ENCODE measurements at regions not wholly inside any gene's neighbourhood (a gene's known extent, or its start where the extent isn't known, plus 50 kb on each side); places are given as distances from the start of the nearest gene placed in this dataset.

GRCh38 chr3:106214641-106215040 is 345.8 kb upstream of the CBLB start:
- DNase-seq (ENCODE audit: low read depth in 2 of 2), result no peak

GRCh38 chr3:106215047-106215446 is 346.2 kb upstream of the CBLB start:
- peak in 1 of 2 donors; percentile 25 for DNase-seq (ENCODE audit: low read depth in 2 of 2)

GRCh38 chr3:106217745-106218144 is 348.9 kb upstream of the CBLB start:
- no peak for DNase-seq (ENCODE audit: low read depth in 2 of 2)

GRCh38 chr3:106227068-106227467 is 358.3 kb upstream of the CBLB start:
- DNase-seq (ENCODE audit: low read depth in 2 of 2), result no peak

GRCh38 chr3:106228271-106228670 is 359.5 kb upstream of the CBLB start:
- no peak for DNase-seq (ENCODE audit: low read depth in 2 of 2)

- no peak for DNase-seq (ENCODE audit: low read depth in 2 of 2)
Observed at GRCh38 chr3:106229495-106230278, 360.9 kb upstream of the CBLB start.

DNA sequence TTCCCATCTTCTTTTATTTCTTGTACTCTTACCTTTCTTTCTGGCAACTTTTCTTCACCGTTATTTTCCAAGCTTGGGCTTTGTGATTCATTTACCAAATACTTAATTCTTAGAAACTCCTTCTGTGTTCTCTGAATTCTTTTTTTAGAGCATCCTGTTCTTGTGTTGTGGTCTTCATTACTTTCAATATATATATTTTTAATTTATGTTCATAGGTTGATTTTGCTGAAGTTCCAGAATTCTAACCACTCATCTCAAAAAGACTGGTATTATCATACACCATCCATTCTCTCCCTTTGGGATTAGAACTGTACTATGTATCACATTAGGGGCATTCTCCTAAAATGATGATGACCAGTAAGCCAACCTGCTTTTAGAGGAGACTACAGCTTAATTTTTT is 362.3 kb upstream of the CBLB start:
- no peak for DNase-seq (ENCODE audit: low read depth in 2 of 2)

DNA sequence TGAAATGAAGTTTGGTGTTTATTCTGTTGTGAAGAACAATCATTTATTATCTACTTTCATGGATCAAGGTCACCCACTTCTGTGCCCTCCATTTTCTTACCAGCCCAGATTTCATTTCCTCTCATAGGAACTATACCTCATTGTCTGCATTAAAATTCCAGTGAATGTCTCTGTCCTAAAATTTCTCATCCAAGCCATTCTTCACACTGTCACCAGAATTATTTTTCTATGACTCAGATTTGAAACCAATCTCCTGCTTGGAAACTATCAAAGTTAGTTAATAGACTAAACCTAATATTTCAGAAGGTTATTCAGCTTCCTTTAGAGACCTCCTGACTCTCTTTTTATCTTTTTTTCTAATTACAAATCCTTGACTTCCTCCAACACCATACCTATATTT is 364.1 kb upstream of the CBLB start:
- DNase-seq (ENCODE audit: low read depth in 2 of 2), result no peak

GRCh38 chr3:106239195-106239697 is 370.4 kb upstream of the CBLB start:
- DNase-seq (ENCODE audit: low read depth in 2 of 2), result no peak

GRCh38 chr3:106241593-106241992 is 372.8 kb upstream of the CBLB start:
- DNase-seq (ENCODE audit: low read depth in 2 of 2), result no peak

DNA sequence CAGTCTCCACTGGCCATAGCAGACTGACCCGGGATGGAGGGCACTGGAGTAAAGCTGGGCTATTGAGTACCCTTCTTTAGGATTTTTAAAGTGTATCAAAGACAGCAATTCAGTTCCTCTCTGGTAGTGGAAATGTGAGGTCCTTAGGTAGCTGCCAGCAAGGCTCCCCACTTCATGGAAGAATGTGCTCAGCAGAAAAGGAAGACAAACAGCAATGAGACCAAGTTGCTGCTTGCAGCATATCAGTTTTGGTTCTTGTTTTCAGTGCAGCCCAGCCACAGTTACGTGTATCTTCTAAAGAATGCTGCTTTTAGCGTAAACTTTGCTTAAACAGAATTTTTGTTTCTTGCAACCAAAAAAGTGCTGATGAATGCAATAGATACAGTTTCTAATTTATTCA is 374.0 kb upstream of the CBLB start:
- DNase-seq (ENCODE audit: low read depth in 2 of 2), result no peak

- no peak for DNase-seq (ENCODE audit: low read depth in 2 of 2)
Observed at GRCh38 chr3:106245400-106245799, 376.6 kb upstream of the CBLB start.

DNA sequence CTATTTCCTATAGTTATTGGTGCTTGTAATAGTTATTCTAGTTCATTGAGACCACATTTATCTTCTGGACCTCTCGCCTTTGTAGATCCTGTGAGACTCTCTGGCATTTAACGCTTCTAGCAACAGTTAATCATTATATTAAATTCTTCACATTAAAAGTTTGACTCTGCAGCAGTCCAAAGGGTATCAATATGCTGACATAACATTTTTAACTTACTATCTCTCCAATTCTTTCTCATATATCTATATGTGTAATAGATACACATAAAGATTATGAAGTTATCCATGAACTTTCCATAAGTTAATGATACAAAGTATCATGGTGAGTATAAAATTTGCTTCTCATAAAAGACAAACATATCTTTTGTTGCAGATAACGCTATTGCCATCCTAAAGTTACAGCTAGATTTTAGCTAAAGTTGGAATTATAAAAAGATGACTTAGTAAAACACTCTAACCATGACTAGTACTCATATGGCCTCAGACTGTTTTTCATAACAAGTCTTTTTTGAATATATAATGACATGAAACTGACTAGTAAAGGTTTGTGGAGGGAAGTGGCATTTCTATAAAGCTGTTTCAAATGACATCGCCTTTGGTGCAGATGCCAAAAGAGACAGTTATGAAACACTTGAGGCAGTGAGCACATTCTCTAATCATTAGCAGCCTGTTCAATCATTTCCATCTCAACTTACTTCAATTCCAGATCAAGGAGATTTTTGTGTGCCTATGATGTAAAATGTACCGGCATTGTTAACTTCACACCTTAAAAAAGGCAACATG is 379.3 kb upstream of the CBLB start:
- DNase-seq (ENCODE audit: low read depth in 2 of 2), result no peak

GRCh38 chr3:106249159-106249558 is 380.3 kb upstream of the CBLB start:
- DNase-seq (ENCODE audit: low read depth in 2 of 2), result no peak

DNA sequence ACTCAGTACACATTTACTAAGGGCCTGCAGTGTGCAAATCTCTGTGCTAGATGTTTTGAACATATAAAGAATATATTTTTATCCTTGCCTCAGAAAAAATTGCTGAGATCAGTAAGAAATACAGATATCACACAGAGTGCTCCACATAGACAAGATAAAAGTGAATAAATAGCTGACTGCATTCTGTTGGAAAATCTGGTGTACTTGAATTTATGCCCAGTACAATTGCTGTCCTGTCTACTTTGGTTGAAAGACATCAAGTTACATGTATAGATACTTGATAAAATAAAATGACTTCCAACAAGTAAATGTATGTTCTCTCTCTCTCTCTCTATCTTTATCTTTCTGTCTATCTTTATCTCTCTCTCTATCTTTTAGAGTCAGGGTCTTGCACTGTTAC is 381.2 kb upstream of the CBLB start:
- DNase-seq (ENCODE audit: low read depth in 2 of 2), result no peak

GRCh38 chr3:106251160-106251892 is 382.5 kb upstream of the CBLB start:
- no peak for DNase-seq (ENCODE audit: low read depth in 2 of 2)

DNA sequence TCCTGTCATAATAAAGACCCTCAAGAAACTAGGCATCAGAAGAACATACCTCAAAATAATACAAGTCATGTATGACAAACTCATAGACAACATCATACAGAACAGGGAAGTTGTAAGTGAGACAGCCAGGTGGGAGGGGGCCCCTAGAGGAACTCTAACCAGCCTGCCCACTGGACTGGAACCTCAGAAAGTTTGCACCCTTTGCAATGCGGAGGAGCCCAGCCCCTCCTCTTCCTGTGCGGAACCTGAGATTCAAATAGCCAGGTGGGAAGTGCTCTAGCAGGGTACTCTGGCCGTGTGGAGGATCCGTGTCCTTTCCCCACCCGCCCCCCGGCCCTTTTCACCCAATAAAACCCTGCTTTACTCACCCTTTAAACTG is 387.0 kb upstream of the CBLB start:
- DNase-seq (ENCODE audit: low read depth in 2 of 2), result no peak

DNA sequence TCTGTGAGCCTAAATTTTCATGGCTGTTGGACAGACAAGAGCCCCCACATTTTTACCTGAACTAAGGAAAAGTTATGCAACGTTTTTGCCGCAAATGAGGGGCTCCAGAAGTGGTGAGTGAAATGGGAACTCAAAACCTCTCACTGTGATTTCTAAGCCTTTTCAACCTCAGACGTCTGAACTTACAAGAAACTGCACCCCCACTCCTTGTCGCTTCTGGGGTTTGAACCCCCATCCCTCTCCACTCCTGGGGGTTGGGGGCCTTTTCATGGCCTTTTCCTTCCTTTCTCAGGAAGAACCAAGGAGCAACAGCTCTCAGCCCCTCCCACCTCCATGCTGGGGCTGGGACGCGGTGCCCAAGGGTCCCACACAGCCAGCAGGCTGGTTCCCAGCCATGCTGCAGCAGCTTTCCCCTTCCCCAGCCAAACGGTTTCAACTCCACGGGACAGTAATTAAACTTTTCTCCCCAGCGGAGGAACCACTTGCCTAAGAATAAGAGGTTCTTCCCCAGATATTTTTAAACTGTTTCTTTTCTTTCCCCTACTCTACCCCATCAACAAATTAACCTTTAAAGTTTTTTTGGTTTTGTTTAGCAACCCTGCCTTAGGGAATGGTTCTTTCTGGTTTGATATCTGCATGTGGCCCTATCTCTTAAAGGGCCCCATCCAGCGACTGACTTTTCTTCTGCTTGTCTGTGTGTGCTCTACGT is 387.6 kb upstream of the CBLB start:
- no peak for DNase-seq (ENCODE audit: low read depth in 2 of 2)

DNA sequence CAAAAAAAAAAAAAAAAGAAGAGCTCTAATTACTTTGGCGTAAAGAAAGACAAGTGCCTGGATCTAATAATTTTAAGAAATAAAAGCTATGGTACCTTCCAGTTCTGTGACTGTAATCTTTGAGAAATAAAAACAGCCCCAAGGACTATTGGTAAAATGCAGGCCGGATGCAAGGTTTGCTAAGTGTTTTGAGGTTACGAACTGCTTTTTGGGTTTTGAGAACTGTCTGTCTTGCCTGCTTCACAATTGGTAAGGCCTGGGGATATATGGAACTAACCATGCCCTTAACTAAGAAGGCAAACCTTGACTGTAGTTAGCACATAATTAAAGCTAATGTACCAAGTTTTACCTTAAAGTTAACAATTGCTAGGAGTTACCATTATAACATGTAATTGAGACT is 388.4 kb upstream of the CBLB start:
- DNase-seq (ENCODE audit: low read depth in 2 of 2), result no peak

DNA sequence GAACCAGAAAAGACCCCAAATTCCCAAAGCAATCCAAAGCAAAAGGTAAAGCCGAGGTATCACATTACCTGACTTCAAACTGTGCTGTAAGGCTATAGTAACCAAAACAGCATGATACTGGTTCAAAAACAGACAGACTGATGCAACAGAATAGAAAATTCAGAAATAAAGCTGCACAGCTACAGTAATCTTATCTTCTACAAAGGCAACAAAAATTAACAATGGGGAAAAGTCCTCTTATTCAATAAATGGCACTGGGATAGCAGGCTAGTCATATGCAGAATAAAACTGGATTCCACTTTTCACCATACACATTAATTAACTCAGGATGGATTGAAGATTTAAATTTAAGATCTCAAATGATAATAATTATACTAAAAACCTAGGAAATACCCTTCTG is 392.6 kb upstream of the CBLB start:
- DNase-seq (ENCODE audit: low read depth in 2 of 2), result no peak

DNA sequence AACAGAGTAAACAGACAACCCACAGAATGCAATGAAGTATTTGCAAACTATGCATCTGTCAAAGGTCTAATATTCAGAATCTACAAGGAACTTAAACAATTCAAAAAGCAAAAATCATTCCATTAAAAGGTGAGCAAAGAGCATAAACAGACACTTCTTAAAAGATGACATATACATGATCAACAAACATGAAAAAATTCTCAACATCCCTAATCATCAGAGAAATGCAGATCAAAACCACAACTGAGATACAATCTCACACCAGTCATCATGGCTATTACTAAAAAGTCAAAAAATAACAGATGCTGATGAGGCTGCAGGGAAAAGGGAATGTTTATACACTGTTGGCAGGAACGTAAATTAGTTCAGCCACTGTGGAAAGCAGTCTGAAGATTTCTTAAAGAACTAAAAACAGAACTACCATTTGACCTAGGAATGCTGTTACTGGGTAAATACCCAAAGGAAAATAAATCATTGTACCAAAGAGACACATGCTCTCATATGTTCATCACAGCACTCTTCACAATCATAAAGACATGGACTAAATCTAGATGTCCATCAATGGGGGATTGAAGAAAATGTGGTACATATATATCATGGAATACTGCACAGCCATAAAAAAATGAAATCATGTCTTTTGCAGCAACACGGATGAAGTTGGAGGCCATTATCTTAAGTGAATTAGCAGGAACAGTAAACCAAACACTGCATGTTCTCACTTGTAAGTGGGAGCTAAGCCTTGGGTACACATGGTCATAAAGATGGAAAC is 393.3 kb upstream of the CBLB start:
- no peak for DNase-seq (ENCODE audit: low read depth in 2 of 2)

All from stimulated activated CD4-positive, alpha-beta T cell treated with anti-CD3 and anti-CD28 coated beads, Interleukin-4, amount 100 ng/mL, for 48 hours (primary cell).